ENCODE measurements at regions not wholly inside any gene's neighbourhood (a gene's known extent, or its start where the extent isn't known, plus 50 kb on each side); places are given as distances from the start of the nearest gene placed in this dataset.

DNA sequence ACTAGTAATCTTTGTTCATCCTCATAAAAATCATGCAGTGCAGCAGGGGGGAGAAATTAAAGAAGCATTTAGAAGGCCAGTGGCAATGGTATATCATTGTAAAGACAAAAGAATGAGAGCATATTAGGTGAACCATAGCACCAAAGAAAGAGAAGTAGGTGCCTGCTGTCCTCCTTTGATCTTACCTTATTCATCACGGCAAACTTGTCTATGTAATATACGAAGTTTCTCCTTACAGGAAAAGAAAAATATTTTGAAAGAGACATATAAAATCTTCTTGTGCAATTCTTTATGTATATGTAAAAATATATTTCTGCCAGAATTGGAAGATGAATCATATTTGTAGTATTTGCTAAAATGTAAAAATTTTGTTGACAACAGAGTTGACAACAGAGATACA lies 411.3 kb upstream of the ARRDC3 start:
- H3K27ac ChIP-seq (ENCODE audit: low read length): no peak overlapping the region
- H3K27me3 ChIP-seq (ENCODE audit: insufficient read depth, low read depth, low read length): no peaks in the 10 kb centered on the region
- no peaks in the 10 kb centered on the region for H3K9me2 ChIP-seq (ENCODE audit: insufficient read depth, low read length)
- no peaks in the 10 kb centered on the region for H3F3A ChIP-seq (ENCODE audit: insufficient read depth, low read length, poor library complexity, severe bottlenecking)
- no peaks in the 10 kb centered on the region for H3K36me3 ChIP-seq (ENCODE audit: insufficient read depth, low read length)
- no peaks in the 10 kb centered on the region for H3K79me2 ChIP-seq (replicated peaks; ENCODE audit: insufficient read depth, low read length)
- no peak overlapping the region for H3K4me2 ChIP-seq (ENCODE audit: low read length)
- no peaks in the 10 kb centered on the region for H4K20me1 ChIP-seq (ENCODE audit: insufficient read depth)
- TF ChIP-seq, protein P1, sequence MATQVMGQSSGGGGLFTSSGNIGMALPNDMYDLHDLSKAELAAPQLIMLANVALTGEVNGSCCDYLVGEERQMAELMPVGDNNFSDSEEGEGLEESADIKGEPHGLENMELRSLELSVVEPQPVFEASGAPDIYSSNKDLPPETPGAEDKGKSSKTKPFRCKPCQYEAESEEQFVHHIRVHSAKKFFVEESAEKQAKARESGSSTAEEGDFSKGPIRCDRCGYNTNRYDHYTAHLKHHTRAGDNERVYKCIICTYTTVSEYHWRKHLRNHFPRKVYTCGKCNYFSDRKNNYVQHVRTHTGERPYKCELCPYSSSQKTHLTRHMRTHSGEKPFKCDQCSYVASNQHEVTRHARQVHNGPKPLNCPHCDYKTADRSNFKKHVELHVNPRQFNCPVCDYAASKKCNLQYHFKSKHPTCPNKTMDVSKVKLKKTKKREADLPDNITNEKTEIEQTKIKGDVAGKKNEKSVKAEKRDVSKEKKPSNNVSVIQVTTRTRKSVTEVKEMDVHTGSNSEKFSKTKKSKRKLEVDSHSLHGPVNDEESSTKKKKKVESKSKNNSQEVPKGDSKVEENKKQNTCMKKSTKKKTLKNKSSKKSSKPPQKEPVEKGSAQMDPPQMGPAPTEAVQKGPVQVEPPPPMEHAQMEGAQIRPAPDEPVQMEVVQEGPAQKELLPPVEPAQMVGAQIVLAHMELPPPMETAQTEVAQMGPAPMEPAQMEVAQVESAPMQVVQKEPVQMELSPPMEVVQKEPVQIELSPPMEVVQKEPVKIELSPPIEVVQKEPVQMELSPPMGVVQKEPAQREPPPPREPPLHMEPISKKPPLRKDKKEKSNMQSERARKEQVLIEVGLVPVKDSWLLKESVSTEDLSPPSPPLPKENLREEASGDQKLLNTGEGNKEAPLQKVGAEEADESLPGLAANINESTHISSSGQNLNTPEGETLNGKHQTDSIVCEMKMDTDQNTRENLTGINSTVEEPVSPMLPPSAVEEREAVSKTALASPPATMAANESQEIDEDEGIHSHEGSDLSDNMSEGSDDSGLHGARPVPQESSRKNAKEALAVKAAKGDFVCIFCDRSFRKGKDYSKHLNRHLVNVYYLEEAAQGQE (IDR thresholded peaks at IDR 0.05; ENCODE audit: borderline replicate concordance): no peak
- TF ChIP-seq TAF1 (IDR thresholded peaks at IDR 0.05; ENCODE audit: low read depth) (no peak), RAD21 (conservative IDR thresholded peaks at IDR 0.05) (no peak), MXI1 (conservative IDR thresholded peaks at IDR 0.05; ENCODE audit: poor library complexity, severe bottlenecking) (no peak), SMC3 (conservative IDR thresholded peaks at IDR 0.05; ENCODE audit: poor library complexity) (no peak), POLR2AphosphoS5 (IDR thresholded peaks at IDR 0.05) (no peak), EP300 (conservative IDR thresholded peaks at IDR 0.05; ENCODE audit: poor library complexity, severe bottlenecking) (no peak), EZH2 (IDR thresholded peaks at IDR 0.05; ENCODE audit: borderline replicate concordance, insufficient read depth, low read length, poor library complexity, severe bottlenecking) (no peak)
- TF ChIP-seq, protein P2, sequence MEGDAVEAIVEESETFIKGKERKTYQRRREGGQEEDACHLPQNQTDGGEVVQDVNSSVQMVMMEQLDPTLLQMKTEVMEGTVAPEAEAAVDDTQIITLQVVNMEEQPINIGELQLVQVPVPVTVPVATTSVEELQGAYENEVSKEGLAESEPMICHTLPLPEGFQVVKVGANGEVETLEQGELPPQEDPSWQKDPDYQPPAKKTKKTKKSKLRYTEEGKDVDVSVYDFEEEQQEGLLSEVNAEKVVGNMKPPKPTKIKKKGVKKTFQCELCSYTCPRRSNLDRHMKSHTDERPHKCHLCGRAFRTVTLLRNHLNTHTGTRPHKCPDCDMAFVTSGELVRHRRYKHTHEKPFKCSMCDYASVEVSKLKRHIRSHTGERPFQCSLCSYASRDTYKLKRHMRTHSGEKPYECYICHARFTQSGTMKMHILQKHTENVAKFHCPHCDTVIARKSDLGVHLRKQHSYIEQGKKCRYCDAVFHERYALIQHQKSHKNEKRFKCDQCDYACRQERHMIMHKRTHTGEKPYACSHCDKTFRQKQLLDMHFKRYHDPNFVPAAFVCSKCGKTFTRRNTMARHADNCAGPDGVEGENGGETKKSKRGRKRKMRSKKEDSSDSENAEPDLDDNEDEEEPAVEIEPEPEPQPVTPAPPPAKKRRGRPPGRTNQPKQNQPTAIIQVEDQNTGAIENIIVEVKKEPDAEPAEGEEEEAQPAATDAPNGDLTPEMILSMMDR (IDR thresholded peaks at IDR 0.05; ENCODE audit: poor library complexity, severe bottlenecking): no peak
- H3K9ac ChIP-seq (ENCODE audit: low read length): no peak overlapping the region
- H3K4me3 ChIP-seq (ENCODE audit: low read length): no peak overlapping the region
- no peaks in the 10 kb centered on the region for H3K9me3 ChIP-seq (ENCODE audit: low read length)
- H2AFZ ChIP-seq (ENCODE audit: low read depth, low read length): no peak overlapping the region

DNA sequence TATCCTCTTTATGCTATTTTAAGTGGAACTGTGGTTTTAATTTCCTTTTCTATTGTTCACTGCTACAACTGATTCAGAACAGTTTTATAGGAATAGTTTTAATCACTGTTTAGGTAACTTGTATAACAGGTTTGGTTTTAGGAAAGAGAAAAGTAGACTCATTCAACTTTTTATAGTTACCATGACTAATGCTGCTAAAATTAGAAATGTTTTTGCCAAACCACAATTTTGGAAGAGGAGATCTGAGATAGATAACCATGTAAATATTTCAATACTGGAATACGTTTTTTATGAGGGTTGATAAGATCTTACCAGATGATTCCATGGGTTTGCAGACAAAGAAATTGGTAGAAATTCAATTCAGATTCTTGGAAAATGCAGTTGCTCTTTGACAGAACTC lies 404.6 kb upstream of the ARRDC3 start:
- Histone ChIP-seq H3K9me2 (ENCODE audit: insufficient read depth, low read length) (no peaks in the 10 kb centered on the region), H3K79me2 (replicated peaks; ENCODE audit: insufficient read depth, low read length) (no peaks in the 10 kb centered on the region), H2AFZ (ENCODE audit: low read depth, low read length) (no peak overlapping the region), H3K4me3 (ENCODE audit: low read length) (no peak overlapping the region), H3K27ac (ENCODE audit: low read length) (no peak overlapping the region), H4K20me1 (ENCODE audit: insufficient read depth) (no peaks in the 10 kb centered on the region), H3K9ac (ENCODE audit: low read length) (no peak overlapping the region), H3K27me3 (ENCODE audit: insufficient read depth, low read depth, low read length) (no peaks in the 10 kb centered on the region), H3K4me2 (ENCODE audit: low read length) (no peak overlapping the region), H3K9me3 (ENCODE audit: low read length) (no peaks in the 10 kb centered on the region), H3K36me3 (ENCODE audit: insufficient read depth, low read length) (no peaks in the 10 kb centered on the region), H3F3A (ENCODE audit: insufficient read depth, low read length, poor library complexity, severe bottlenecking) (no peaks in the 10 kb centered on the region)
- TF ChIP-seq, protein P2 (IDR thresholded peaks at IDR 0.05; ENCODE audit: poor library complexity, severe bottlenecking): no peak
- TF ChIP-seq MXI1 (conservative IDR thresholded peaks at IDR 0.05; ENCODE audit: poor library complexity, severe bottlenecking) (no peak), EZH2 (IDR thresholded peaks at IDR 0.05; ENCODE audit: borderline replicate concordance, insufficient read depth, low read length, poor library complexity, severe bottlenecking) (no peak), RAD21 (conservative IDR thresholded peaks at IDR 0.05) (no peak), POLR2AphosphoS5 (IDR thresholded peaks at IDR 0.05) (no peak), TAF1 (IDR thresholded peaks at IDR 0.05; ENCODE audit: low read depth) (no peak), SMC3 (conservative IDR thresholded peaks at IDR 0.05; ENCODE audit: poor library complexity) (no peak), EP300 (conservative IDR thresholded peaks at IDR 0.05; ENCODE audit: poor library complexity, severe bottlenecking) (no peak)
- TF ChIP-seq, protein P1 (IDR thresholded peaks at IDR 0.05; ENCODE audit: borderline replicate concordance): no peak
